ENCODE measurements at regions not wholly inside any gene's neighbourhood (a gene's known extent, or its start where the extent isn't known, plus 50 kb on each side); places are given as distances from the start of the nearest gene placed in this dataset.

DNA sequence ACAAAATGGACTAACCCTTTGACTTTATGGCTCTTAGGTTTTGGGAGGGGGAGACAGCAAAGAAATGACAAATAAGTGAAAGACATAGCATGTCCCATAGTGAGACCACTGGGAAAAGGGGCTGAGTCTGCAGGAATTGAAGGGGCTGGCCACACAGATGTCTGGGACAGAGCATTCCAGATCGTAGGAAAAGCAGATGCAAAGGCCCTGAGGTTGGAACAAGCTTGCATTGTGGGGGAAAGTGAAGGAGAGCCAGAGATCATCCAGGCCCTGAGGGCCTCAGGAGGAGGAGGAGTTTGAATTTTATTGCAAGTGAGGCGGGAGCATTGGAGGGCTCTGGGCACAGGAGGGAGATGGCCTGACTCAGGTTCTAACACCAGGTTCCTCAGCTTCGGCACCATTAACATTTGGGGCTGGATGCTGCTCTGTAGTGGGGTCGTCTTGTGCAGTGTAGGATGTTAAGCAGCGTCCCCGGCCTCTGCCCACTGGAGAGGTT is 97.5 kb downstream of the CEBPB start:
- no peak for DNase-seq

- DNase-seq, result no peak
These were observed 99.0 kb downstream of the CEBPB start for GRCh38 chr20:50289581-50289980.

DNA sequence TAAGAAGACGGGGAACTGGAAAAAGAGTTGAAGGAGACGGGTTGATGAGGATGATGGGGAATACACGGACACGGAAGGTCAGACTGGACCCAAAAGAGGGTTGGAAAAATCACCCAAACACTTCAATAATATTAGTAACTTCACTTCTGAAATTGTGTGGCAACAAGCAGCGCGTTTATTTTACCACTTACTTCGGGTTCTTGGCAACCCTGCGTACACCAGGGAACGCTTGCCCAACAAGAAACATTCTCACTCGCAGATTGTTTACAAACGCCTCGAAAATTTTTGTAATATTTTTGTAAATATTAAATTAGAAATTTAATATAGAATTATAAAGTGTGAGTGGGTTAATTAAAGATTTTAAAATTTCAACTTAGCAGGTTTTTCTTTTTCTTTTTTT is 99.5 kb downstream of the CEBPB start:
- DNase-seq, result no peak

GRCh38 chr20:50290808-50291207 is 100.2 kb downstream of the CEBPB start:
- no peak for DNase-seq

- no peak for DNase-seq
These were observed 100.8 kb downstream of the CEBPB start for GRCh38 chr20:50291254-50292078.

- DNase-seq, result no peak
These were observed 101.5 kb downstream of the CEBPB start for GRCh38 chr20:50292079-50292590.

DNA sequence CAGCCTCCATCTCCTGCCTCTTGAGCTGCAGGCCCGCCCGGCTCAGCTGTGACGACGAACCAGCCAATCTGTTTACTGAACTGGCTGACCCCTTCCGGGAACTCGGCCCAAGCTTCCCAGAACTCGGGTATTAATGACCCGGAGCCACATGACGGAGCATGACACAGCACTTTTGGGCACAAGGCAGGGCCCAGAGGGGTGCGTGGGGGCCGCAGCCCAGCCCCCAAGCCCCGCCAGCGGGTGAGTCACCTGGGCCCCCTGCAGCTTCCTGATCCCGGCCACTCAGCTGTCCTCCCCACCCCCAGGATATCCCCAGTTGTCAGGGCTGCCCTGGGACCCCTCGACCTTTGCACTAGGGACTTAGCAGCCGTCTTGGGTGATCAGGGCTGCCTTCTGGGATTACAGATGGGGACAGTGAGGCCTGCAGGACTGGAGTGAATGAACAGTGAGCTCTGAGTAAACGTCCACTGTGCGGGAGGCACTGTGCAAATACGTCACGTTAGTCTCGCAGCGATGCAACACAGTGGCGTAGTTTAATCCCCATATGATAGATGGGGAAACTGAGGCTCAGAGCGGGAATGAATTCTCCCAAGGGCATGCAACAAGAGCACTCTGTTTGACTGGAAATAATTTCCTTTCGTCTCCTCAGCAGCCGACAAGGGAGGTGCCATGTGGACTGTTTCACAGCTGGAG is 102.1 kb downstream of the CEBPB start:
- DNase-seq, result no peak

DNA sequence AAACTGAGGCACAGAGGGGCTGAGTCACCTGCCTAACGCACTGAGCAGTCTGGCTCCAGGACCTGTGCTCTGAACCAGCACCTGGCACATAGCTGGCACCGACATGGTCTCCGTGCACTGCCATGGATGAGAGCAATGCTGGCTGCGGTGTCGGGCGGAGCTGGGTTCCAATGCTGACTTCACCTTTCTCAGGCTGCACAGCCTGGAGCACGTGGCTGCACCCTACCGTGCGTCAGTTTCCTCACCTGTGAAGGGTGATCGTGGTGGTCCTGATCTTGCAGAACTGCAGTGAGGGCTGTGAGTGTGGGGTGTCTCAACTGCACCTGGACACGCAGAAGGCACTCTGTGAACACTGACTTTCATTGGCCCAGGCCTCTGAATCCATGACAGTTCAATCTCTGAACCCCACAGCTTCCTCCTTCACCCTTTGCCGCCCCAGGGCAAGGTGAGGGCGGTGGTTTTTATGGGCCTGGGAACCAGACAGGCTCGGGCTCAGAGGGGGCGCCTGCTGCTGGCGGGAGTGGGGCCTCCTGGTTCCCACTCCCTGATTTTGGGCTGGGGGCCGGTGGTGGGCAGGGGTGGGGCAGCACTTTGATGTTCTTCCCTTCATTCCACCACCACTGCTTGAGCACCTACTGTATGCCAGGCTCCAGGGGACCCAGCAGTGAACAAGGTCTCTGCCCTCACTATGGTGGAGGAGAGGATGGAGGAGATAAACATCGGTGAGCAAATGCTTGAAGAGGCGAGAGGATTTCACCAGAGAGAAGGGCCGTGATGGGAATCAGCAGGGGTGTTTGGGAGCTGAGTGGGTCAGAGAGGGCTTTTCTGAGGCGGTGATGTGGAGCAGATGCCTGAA is 102.9 kb downstream of the CEBPB start:
- DNase-seq, result no peak

DNA sequence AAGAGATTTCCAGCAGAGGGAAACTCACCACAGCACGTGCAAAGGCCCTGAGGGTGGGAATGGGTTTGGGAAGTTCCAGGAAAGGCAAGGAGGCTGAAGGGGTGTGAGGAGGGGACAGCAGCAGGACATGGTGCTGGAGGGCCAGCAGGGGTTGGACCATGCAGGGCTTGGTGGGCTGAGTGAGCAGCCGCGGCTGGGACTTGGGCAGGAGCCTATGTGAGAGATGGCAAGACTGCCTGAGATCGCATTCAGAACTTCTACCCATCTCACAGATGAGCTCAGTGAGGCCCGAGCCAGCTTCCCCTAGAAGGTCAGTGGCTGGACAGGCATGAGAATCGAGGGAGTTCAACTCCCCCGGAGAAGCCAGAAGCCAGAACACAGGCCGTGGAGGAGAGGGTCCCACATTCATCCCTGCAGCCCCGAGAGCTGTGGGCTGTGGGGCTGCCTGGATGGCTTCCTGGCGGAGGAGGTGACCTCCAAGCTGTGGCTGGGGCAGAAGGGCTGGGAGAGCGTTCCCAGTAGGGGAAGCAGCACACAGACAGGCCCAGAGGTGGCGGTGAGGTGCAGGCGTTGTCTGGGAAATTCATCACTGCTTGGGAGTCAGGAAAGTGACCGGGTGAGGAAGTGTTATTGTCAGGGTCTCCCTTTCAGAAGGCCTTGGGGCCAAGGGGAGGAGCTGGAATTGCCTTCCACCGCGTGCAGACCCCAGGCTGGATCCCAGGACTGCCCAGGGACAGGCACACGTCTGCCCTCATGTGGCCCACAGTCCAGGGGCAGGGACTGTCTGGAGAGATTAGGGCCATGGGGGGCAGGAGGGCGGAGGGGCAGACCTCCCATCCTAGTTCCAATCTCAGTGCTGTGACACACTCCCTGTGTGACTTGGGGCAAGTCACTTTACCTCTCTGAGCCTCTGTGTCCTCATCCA is 103.8 kb downstream of the CEBPB start:
- DNase-seq, result no peak

GRCh38 chr20:50295345-50295744 is 104.7 kb downstream of the CEBPB start:
- no peak for DNase-seq

DNA sequence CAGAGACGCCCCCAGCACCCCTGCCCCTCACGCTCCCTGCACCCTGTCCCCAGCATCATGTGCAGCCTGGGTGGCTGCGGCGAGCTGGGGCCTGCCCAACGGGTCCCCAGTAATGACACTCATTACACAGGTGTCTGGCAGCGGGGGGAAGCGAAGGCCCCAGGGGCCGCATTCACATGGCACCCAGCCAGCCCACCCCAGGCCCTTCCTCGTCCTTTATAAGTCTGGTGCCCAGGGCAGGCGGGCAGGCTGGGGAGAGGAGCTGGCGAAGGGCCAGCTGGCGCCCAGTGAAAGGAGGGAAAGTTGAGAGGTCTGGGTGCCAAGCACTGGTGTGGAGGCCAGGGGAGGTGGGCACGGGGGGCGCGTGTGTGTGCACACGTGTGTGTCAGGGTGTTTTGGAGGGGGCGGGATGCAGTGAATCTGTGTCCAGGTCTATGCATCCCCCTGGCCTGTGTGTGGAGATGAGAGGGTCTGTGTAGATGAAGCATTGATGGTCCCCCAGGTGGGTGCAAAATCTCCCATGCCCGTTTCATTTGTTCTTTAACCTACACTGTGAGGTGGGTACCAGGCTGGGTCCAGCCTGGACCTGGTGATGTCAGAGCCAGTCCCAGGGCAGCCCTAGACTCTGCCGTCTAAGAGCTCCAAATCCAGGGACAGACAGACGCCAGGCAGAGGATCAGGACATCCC is 105.3 kb downstream of the CEBPB start:
- DNase-seq, result no peak

- no peak for DNase-seq
These were observed 106.1 kb downstream of the CEBPB start for GRCh38 chr20:50296450-50297375.

- no peak for DNase-seq
These were observed 107.1 kb downstream of the CEBPB start for GRCh38 chr20:50297498-50298376.

DNA sequence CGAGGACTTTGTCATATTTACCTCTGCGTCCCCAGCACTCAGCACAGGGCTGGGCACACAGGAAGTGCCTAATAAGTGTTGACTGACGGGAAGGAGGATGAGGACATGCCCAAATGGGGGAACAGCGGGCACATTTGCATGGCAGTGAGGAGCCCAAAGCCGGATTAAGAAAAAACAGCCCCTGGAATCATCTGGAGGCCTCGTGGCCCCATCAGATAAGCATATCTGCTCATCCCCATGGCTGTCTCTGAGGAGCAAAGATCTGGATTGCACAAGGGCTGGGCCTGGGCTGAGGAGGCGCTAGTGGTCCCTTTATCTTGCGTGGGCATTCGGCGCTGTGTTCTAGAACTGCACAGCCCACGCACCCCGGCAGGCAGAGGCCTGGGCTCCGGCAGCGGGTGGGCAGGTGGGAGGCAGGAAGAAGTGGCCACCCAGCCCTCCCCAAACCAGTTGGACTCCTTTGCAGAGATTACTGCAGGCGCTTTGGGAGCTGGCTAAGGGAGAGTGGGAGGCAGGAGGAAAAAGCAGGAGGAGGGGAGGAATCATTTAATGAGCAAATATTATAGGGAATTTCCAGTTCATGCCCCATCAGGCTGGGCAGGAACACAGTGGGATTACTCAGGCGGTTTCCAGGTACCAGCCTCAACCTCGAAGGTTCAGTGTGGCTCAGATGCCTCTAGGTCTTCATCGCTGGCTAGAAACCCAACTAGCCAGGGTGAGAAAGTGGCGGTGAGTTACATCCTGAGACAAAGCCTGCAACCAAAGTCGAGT is 108.1 kb downstream of the CEBPB start:
- DNase-seq, result no peak

DNA sequence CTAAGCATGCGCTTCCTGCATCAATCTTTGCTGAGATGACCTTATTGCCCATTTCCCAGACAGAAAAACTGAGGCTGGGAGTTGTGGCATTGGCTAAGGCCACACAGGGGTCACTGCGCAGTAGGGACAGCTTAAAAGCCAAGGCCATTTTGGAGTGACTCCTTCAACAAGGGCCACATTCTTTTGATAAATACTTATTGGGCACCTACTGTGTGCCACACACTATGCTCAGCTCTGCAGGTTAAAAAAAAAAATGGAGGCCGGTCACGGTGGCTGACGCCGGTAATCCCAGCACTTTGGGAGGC is 108.6 kb downstream of the CEBPB start:
- DNase-seq, result no peak

- no peak for DNase-seq
These were observed 110.5 kb downstream of the CEBPB start for GRCh38 chr20:50301165-50301564.

DNA sequence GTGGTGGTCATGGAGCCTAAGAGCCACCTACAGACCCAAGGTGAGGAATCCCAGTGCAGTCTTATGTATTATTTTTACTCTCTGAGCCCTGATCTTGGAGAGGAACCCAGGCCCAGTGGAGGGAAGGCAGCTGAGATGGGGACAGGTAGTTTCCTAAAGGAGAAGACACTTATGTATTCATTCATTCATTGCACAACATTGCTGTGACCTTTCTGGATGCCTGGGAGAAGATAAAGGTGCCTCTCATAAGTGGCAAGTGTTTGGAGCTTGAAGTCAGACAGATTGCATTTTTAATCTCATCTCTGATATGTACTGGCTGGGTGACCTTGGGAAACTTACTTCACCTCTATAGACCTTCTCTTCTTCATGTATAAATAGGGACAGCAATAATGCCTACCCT is 111.1 kb downstream of the CEBPB start:
- no peak for DNase-seq

- no peak for DNase-seq
These were observed 111.9 kb downstream of the CEBPB start for GRCh38 chr20:50302341-50303057.
